Activated B cell treated with CpG ODN at 0.5 μM for 24 hours (primary cell): ENCODE measurements at regions not wholly inside any gene's neighbourhood (a gene's known extent, or its start where the extent isn't known, plus 50 kb on each side); places are given as distances from the start of the nearest gene placed in this dataset.

ENCODE experiments used
- ATAC-seq: fragments of 200-7000 bp; cut with Tn5 transposase; one replicate; pipeline ENCODE4 v1.10.0; 2021; ENCODE audit warnings: low read depth, mild to moderate bottlenecking, moderate library complexity
- CTCF ChIA-PET: fragments of 350-600 bp; sonication (Branson Sonifier 250); formaldehyde crosslinking; loops from one replicate; lab custom pipeline; 2021; ENCODE audit warnings: antibody characterized with exemption; lab: Charles Lee
- POLR2A ChIA-PET: fragments of 350-600 bp; sonication (Branson Sonifier 250); formaldehyde crosslinking; loops from one replicate; lab custom pipeline; 2021; ENCODE audit warnings: antibody characterized with exemption; lab: Charles Lee
- DNase-seq: peaks from one replicate; pipeline ENCODE4 v3.0.0; 2022
- H3K27ac Mint-ChIP-seq: one replicate; pipeline ENCODE4 v1.8.0; 2020; ENCODE audit warnings: mixed read lengths
- H3K27me3 Mint-ChIP-seq: one replicate; pipeline ENCODE4 v1.8.0; 2021; ENCODE audit warnings: mixed read lengths
- H3K36me3 Mint-ChIP-seq: one replicate; pipeline ENCODE4 v1.8.0; 2021; ENCODE audit warnings: low read depth, mixed read lengths
- H3K4me1 Mint-ChIP-seq: one replicate; pipeline ENCODE4 v1.8.0; 2021; ENCODE audit warnings: mixed read lengths
- H3K4me3 Mint-ChIP-seq: one replicate; pipeline ENCODE4 v1.8.0; 2020; ENCODE audit warnings: mild to moderate bottlenecking, mixed read lengths
- H3K9me3 Mint-ChIP-seq: one replicate; pipeline ENCODE4 v1.8.0; 2020; ENCODE audit warnings: mixed read lengths
- CTCF ChIP-seq: fragments of 200-600 bp; IDR thresholded peaks from one replicate; pipeline ENCODE4 v1.8.0; 2022; ENCODE audit warnings: antibody characterized with exemption, mild to moderate bottlenecking
- intact Hi-C: fragments of 100-400 bp; cut with micrococcal nuclease; formaldehyde crosslinking; loops from one replicate; pipeline ENCODE4 v1.15.1; 2024

GRCh38 chr15:95449230-95449628 lies 881.3 kb upstream of the NR2F2 start:
- Mint-ChIP-seq H3K36me3 (no peaks in the 10 kb centered on the region), H3K27ac (no peak overlapping the region), H3K27me3 (no peaks in the 10 kb centered on the region), H3K9me3 (peaks cover 3% of the 10 kb centered on the region), H3K4me3 (no peak overlapping the region), H3K4me1 (no peaks in the 10 kb centered on the region)
- intact Hi-C loops, result no loop called here
- POLR2A ChIA-PET, result no interaction called here
- TF ChIP-seq CTCF, result no peak
- no peak for ATAC-seq
- DNase-seq, result no peak
- CTCF ChIA-PET, result no interaction called here

DNA sequence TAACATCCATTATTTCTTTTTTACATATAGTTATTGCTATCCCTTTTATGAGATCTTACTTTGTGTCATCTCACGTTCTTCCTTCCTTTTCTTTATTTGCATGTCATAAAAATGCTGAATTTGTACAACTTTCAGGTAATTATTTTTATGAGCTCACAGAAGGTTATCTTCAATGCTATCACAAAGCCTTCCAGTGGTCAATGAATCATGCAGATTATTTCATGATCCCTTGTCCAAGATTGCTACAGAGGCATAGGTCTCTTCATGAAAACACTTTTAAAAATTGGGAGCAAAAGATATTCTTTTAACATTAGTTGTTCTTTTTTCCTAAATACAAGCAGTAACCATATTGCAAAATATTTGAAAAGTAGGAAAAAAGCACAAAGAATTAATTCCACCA lies 880.1 kb upstream of the NR2F2 start:
- TF ChIP-seq CTCF, result no peak
- no peak overlapping the region for H3K27ac Mint-ChIP-seq
- H3K36me3 Mint-ChIP-seq, result no peaks in the 10 kb centered on the region
- peaks cover 7% of the 10 kb centered on the region for H3K9me3 Mint-ChIP-seq
- ChIA-PET POLR2A (no interaction called here), CTCF (no interaction called here)
- H3K4me3 Mint-ChIP-seq, result no peak overlapping the region
- intact Hi-C loops, result no loop called here
- H3K4me1 Mint-ChIP-seq, result no peaks in the 10 kb centered on the region
- DNase-seq (no peak), ATAC-seq (no peak)
- H3K27me3 Mint-ChIP-seq, result no peaks in the 10 kb centered on the region

GRCh38 chr15:95451938-95452337 lies 878.6 kb upstream of the NR2F2 start:
- ChIA-PET CTCF (no interaction called here), POLR2A (no interaction called here)
- Mint-ChIP-seq H3K4me3 (no peak overlapping the region), H3K36me3 (no peaks in the 10 kb centered on the region), H3K4me1 (no peaks in the 10 kb centered on the region), H3K27me3 (no peaks in the 10 kb centered on the region), H3K9me3 (peaks cover 7% of the 10 kb centered on the region), H3K27ac (no peak overlapping the region)
- ATAC-seq (no peak), DNase-seq (no peak)
- intact Hi-C loops, result no loop called here
- TF ChIP-seq CTCF, result no peak

- peaks cover 9% of the 10 kb centered on the region for H3K9me3 Mint-ChIP-seq
- H3K4me1 Mint-ChIP-seq, result no peaks in the 10 kb centered on the region
- no peak overlapping the region for H3K4me3 Mint-ChIP-seq
- H3K36me3 Mint-ChIP-seq, result no peaks in the 10 kb centered on the region
- ATAC-seq (no peak), DNase-seq (no peak)
- ChIA-PET CTCF (no interaction called here), POLR2A (no interaction called here)
- intact Hi-C loops, result no loop called here
- TF ChIP-seq CTCF, result no peak
- no peaks in the 10 kb centered on the region for H3K27me3 Mint-ChIP-seq
- H3K27ac Mint-ChIP-seq, result no peak overlapping the region
Measured at GRCh38 chr15:95454403-95455262, 875.9 kb upstream of the NR2F2 start.

DNA sequence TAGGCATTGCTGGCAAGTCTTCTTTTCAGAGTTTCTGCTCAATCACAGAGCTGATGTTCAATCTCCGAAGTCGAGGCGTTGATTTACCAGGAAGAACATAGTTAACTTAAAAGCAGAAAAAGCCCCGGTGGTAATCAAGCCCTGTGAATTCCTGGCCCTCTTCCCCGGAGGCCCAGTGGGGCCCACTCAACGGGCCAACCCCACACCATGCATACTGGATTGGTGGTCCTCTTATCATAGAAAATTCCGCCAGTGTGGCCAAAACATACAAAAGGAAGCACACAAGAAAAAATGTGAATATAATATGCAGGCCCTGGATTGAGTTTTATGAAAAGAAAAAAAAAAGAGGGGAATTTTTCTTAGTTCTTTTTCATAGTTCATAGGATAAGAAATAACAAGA lies 873.0 kb upstream of the NR2F2 start:
- POLR2A ChIA-PET, result no interaction called here
- H3K4me1 Mint-ChIP-seq, result no peaks in the 10 kb centered on the region
- H3K4me3 Mint-ChIP-seq, result no peak overlapping the region
- no peaks in the 10 kb centered on the region for H3K36me3 Mint-ChIP-seq
- ATAC-seq, result no peak
- no peak for TF ChIP-seq CTCF
- CTCF ChIA-PET, result no interaction called here
- no peaks in the 10 kb centered on the region for H3K27me3 Mint-ChIP-seq
- intact Hi-C loops, result no loop called here
- no peak overlapping the region for H3K27ac Mint-ChIP-seq
- no peak for DNase-seq
- peaks cover 13% of the 10 kb centered on the region for H3K9me3 Mint-ChIP-seq
